ENCODE measurements at regions not wholly inside any gene's neighbourhood (a gene's known extent, or its start where the extent isn't known, plus 50 kb on each side); places are given as distances from the start of the nearest gene placed in this dataset.

DNA sequence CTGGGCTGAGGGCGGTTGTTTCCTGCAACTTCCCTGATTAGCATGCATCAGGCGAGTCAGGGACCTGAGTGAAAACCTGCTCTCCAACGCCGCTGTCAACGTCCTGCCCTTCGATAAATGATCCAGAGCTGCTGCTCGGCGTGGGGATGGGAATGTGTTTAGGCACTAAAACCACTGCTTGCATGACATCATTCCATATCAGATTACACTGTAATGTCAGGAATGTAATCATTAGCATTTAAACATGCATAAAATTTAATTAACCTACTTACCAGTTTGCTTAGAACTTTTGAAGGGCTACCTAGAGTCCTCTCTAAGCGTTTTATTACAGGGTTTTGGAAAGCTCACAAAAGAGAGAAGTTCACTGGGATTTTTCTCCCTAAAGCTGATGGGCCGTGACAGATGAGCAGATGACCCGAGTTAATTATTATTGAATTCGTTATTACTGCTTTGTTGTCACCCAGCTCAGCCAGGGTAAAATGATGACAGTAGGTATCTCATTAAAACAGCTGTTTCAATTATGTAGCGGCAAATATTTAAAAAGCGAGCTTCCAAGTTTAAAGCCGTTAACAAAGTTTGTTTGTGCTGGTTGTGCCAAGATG lies 685.6 kb upstream of the SALL3 start:
- intact Hi-C loops (cut with DNase I; ENCODE audit: low total_unique reads) = no loop called here
- H3K4me3 ChIP-seq = no peak overlapping the region

GRCh38 chr18:78295262-78295661 lies 684.4 kb upstream of the SALL3 start:
- Histone ChIP-seq H3K4me1 (no peaks in the 10 kb centered on the region), H3K4me3 (no peak overlapping the region), H3K9me3 (no peaks in the 10 kb centered on the region), H3K27ac (no peak overlapping the region), H3K27me3 (no peaks in the 10 kb centered on the region), H3K36me3 (no peaks in the 10 kb centered on the region)
- intact Hi-C loops (cut with DNase I; ENCODE audit: low total_unique reads) = no loop called here
- TF ChIP-seq, protein P1, sequence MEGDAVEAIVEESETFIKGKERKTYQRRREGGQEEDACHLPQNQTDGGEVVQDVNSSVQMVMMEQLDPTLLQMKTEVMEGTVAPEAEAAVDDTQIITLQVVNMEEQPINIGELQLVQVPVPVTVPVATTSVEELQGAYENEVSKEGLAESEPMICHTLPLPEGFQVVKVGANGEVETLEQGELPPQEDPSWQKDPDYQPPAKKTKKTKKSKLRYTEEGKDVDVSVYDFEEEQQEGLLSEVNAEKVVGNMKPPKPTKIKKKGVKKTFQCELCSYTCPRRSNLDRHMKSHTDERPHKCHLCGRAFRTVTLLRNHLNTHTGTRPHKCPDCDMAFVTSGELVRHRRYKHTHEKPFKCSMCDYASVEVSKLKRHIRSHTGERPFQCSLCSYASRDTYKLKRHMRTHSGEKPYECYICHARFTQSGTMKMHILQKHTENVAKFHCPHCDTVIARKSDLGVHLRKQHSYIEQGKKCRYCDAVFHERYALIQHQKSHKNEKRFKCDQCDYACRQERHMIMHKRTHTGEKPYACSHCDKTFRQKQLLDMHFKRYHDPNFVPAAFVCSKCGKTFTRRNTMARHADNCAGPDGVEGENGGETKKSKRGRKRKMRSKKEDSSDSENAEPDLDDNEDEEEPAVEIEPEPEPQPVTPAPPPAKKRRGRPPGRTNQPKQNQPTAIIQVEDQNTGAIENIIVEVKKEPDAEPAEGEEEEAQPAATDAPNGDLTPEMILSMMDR (IDR thresholded peaks at IDR 0.05) = no peak
- no peak for DNase-seq

More for the DNA sequence above, 685.6 kb upstream of the SALL3 start:
- H3K4me1 ChIP-seq = no peaks in the 10 kb centered on the region
- no peaks in the 10 kb centered on the region for H3K36me3 ChIP-seq
- DNase-seq = no peak
- H3K9me3 ChIP-seq = no peaks in the 10 kb centered on the region
- TF ChIP-seq, protein P1 (IDR thresholded peaks at IDR 0.05) = no peak
- H3K27me3 ChIP-seq = no peaks in the 10 kb centered on the region
- H3K27ac ChIP-seq = no peak overlapping the region

DNA sequence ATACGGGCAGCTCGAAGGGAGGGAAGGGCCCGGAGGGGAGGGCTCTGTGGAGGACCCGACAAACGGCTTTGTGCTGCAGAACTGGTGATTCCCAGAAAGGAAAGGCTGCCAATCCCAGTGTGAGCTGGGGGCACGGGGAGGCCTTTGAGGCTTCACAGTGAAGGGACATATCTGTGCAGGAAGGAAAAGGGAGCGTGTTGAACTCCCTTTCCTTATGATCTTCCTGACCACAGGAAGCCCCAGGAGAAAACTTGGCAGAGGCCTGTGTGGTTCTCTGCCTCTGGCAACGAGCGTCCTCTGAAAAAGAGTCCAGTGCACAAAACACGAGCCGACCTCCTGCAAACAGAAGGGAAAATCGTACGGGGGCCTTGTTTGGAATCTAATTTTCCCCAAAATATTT lies 683.5 kb upstream of the SALL3 start:
- H3K4me3 ChIP-seq = no peak overlapping the region
- no peak for DNase-seq
- no peaks in the 10 kb centered on the region for H3K4me1 ChIP-seq
- H3K27ac ChIP-seq = no peak overlapping the region
- no peaks in the 10 kb centered on the region for H3K36me3 ChIP-seq
- H3K27me3 ChIP-seq = no peaks in the 10 kb centered on the region
- TF ChIP-seq, protein P1 (IDR thresholded peaks at IDR 0.05) = no peak
- H3K9me3 ChIP-seq = no peaks in the 10 kb centered on the region
- intact Hi-C loops (cut with DNase I; ENCODE audit: low total_unique reads) = no loop called here

GRCh38 chr18:78297048-78297447 lies 682.6 kb upstream of the SALL3 start:
- Histone ChIP-seq H3K4me1 (no peaks in the 10 kb centered on the region), H3K36me3 (no peaks in the 10 kb centered on the region), H3K9me3 (no peaks in the 10 kb centered on the region), H3K4me3 (no peak overlapping the region), H3K27me3 (no peaks in the 10 kb centered on the region), H3K27ac (no peak overlapping the region)
- TF ChIP-seq, protein P1 (IDR thresholded peaks at IDR 0.05) = no peak
- intact Hi-C loops (cut with DNase I; ENCODE audit: low total_unique reads) = no loop called here
- no peak for DNase-seq

- no peaks in the 10 kb centered on the region for H3K36me3 ChIP-seq
- H3K4me1 ChIP-seq = no peaks in the 10 kb centered on the region
- intact Hi-C loops (cut with DNase I; ENCODE audit: low total_unique reads) = no loop called here
- peaks cover 0 to 2% of the 10 kb centered on the region in 2 donors for H3K27me3 ChIP-seq
- DNase-seq = no peak
- TF ChIP-seq, protein P1 (IDR thresholded peaks at IDR 0.05) = no peak
- no peak overlapping the region for H3K27ac ChIP-seq
- no peaks in the 10 kb centered on the region for H3K9me3 ChIP-seq
- H3K4me3 ChIP-seq = no peak overlapping the region
Measured at GRCh38 chr18:78303519-78304191, 676.0 kb upstream of the SALL3 start.
